GM12878 (cell line): ENCODE measurements at regions not wholly inside any gene's neighbourhood (a gene's known extent, or its start where the extent isn't known, plus 50 kb on each side); places are given as distances from the start of the nearest gene placed in this dataset.

Experiments
- ATAC-seq: fragments of 200-7000 bp; cut with Tn5 transposase; 3 replicates; pipeline ENCODE4 v1.9.1; 2020; ENCODE audit warnings: mild to moderate bottlenecking, moderate library complexity
- BruUV-seq: library from RNA; stranded (reverse); fragments of 400-500 nt; replicated peaks from 2 replicates; lab custom pipeline; 2021; lab: Mats Ljungman, UMichigan
- CTCF ChIA-PET: fragments of 300-600 bp; sonication (Branson Sonifier 250); formaldehyde crosslinking; extraction: SDS; loops from one replicate; lab custom pipeline; 2021; ENCODE audit warnings: inconsistent platforms; lab: Yijun Ruan, JAX
- POLR2A ChIA-PET: fragments of 350-600 bp; formaldehyde crosslinking; extraction: SDS; loops from one replicate; lab custom pipeline; 2021; ENCODE audit warnings: inconsistent platforms; lab: Charles Lee
- RAD21 ChIA-PET: fragments of 300-600 bp; sonication (Branson Sonifier 250); formaldehyde crosslinking; loops from one replicate; lab custom pipeline; 2023; ENCODE audit warnings: antibody characterized with exemption; ENCODE audit not compliant: unreplicated experiment; lab: Charles Lee
- SMC1A ChIA-PET: fragments of 300-600 bp; sonication (Branson Sonifier 250); formaldehyde crosslinking; loops from one replicate; lab custom pipeline; 2023; ENCODE audit not compliant: unreplicated experiment, uncharacterized antibody; lab: Charles Lee
- DNase-seq: peaks from one replicate; pipeline ENCODE4 v3.0.0-alpha.2; 2011; ENCODE audit warnings: low read depth, low spot score
- FAIRE-seq: peaks from 3 replicates; lab custom pipeline; 2011; peaks lifted over from hg19 to GRCh38; lab: Jason Lieb, UNC
- H2AFZ ChIP-seq: 2 replicates; pipeline ENCODE4 v1.6.0; 2011; ENCODE audit warnings: low read depth, low read length, control low read depth; ENCODE audit not compliant: control insufficient read depth
- H3K27ac ChIP-seq: 2 replicates; pipeline ENCODE4 v1.5.1; 2011; ENCODE audit warnings: control low read depth; ENCODE audit not compliant: control insufficient read depth, insufficient read depth
- H3K27me3 ChIP-seq, 2 experiments: replicated peaks in 1 of 2; 2 replicates each; pipeline versions ENCODE4 v1.6.0 to v1.6.1; 2011; ENCODE audit warnings: low read length in 1 of 2; ENCODE audit not compliant: control insufficient read depth in 2 of 2, insufficient read depth in 2 of 2
- H3K36me3 ChIP-seq, 2 experiments: 2 replicates each; pipeline ENCODE4 v1.5.1; 2011; ENCODE audit warnings: low read length in 1 of 2; ENCODE audit not compliant: control insufficient read depth in 2 of 2, insufficient read depth in 2 of 2
- H3K4me1 ChIP-seq: 2 replicates; pipeline ENCODE4 v1.6.1; 2011; ENCODE audit warnings: mild to moderate bottlenecking, low read length, moderate library complexity, mixed read lengths; ENCODE audit not compliant: control insufficient read depth, insufficient read depth
- H3K4me2 ChIP-seq: 2 replicates; pipeline ENCODE4 v1.6.0; 2011; ENCODE audit warnings: control low read depth; ENCODE audit not compliant: control insufficient read depth, insufficient read depth
- H3K4me3 ChIP-seq: fragments of 200-600 bp; sonication (generic); 2 replicates; pipeline ENCODE4 v1.5.1; 2016
- H3K79me2 ChIP-seq: 2 replicates; pipeline ENCODE4 v1.6.0; 2011; ENCODE audit warnings: low read length; ENCODE audit not compliant: control insufficient read depth, insufficient read depth
- H3K9ac ChIP-seq: 2 replicates; pipeline ENCODE4 v1.8.0; 2011; ENCODE audit warnings: low read length, control low read depth, mixed read lengths; ENCODE audit not compliant: control insufficient read depth, insufficient read depth
- H3K9me3 ChIP-seq: replicated peaks from 3 replicates; pipeline ENCODE4 v1.5.1; 2011; ENCODE audit warnings: mild to moderate bottlenecking, low read length; ENCODE audit not compliant: control insufficient read depth, insufficient read depth
- H4K20me1 ChIP-seq: 2 replicates; pipeline ENCODE4 v1.6.0; 2011; ENCODE audit not compliant: control insufficient read depth, insufficient read depth
- CUX1 ChIP-seq: IDR thresholded peaks from 2 replicates; pipeline ENCODE4 v1.6.1; 2012; ENCODE audit warnings: improper control_type of control experiment, low read depth, low read length; ENCODE audit not compliant: insufficient replicate concordance
- ELK1 ChIP-seq: IDR thresholded peaks from 2 replicates; pipeline ENCODE4 v1.6.1; 2012; ENCODE audit warnings: low read depth, low read length, improper control_type of control experiment
- HDAC2 ChIP-seq: fragments of 200-600 bp; sonication (generic); IDR thresholded peaks from 2 replicates; pipeline ENCODE4 v1.6.1; 2017
- HDGF ChIP-seq: fragments of 450-650 bp; IDR thresholded peaks from 2 replicates; pipeline ENCODE4 v1.6.1; 2016; ENCODE audit warnings: antibody characterized with exemption
- NBN ChIP-seq: fragments of 450-650 bp; IDR thresholded peaks from 2 replicates; pipeline ENCODE4 v1.6.1; 2016
- RAD51 ChIP-seq: fragments of 450-650 bp; IDR thresholded peaks from 2 replicates; pipeline ENCODE4 v1.6.1; 2016; ENCODE audit warnings: moderate library complexity, mild to moderate bottlenecking, inconsistent platforms
- RB1 ChIP-seq: fragments of 450-650 bp; formaldehyde crosslinking; IDR thresholded peaks from 2 replicates; pipeline ENCODE4 v1.6.1; 2017; ENCODE audit warnings: mild to moderate bottlenecking, borderline replicate concordance
- RELA ChIP-seq: fragments of 450-650 bp; IDR thresholded peaks from 2 replicates; pipeline ENCODE4 v1.8.0; 2014; ENCODE audit warnings: borderline replicate concordance; ENCODE audit not compliant: partially characterized antibody
- SREBF2 ChIP-seq: IDR thresholded peaks from 2 replicates; pipeline ENCODE4 v1.6.1; 2012; ENCODE audit warnings: mild to moderate bottlenecking, low read length
- STAT3 ChIP-seq: IDR thresholded peaks from 2 replicates; pipeline ENCODE4 v1.6.1; 2011; ENCODE audit warnings: low read depth, low read length, improper control_type of control experiment
- WRNIP1 ChIP-seq: IDR thresholded peaks from 2 replicates; pipeline ENCODE4 v1.6.1; 2011; ENCODE audit warnings: low read depth, low read length, improper control_type of control experiment, borderline replicate concordance
- ZBED1 ChIP-seq: IDR thresholded peaks from 2 replicates; pipeline ENCODE4 v1.6.1; 2016; ENCODE audit warnings: borderline replicate concordance
- ZNF687 ChIP-seq: fragments of 450-650 bp; IDR thresholded peaks from 2 replicates; pipeline ENCODE4 v1.6.1; 2017; ENCODE audit warnings: mild to moderate bottlenecking, moderate library complexity
- WGBS: methylation state at CpG from one replicate; pipeline ENCODE4 v1.1.6; 2016; ENCODE audit warnings: low lambda C conversion rate; ENCODE audit not compliant: insufficient replicate concordance, insufficient coverage; ENCODE audit errors: missing lambda C conversion rate; 5-methylcytosine and 5-hydroxymethylcytosine counted together
- in situ Hi-C: fragments of 300-500 bp; cut with MboI; formaldehyde crosslinking; loops from 9 replicates; pipeline ENCODE4 v1.14.3; 2018; ENCODE audit warnings: mixed read lengths
- intact Hi-C: fragments of 100-400 bp; cut with micrococcal nuclease; formaldehyde crosslinking; loops from one replicate; pipeline ENCODE4 v1.14.2; 2022; ENCODE audit not compliant: unreplicated experiment
- TF ChIP-seq, protein P1 (sequence below), 3 experiments: IDR thresholded peaks in 2 of 3; conservative IDR thresholded peaks in 1 of 3; 2 replicates each; pipeline ENCODE4 v1.5.1; 2011; ENCODE audit warnings: low read depth in 3 of 3, low read length in 3 of 3, mild to moderate bottlenecking in 3 of 3, control low read depth in 2 of 3, moderate library complexity in 2 of 3, inconsistent platforms in 1 of 3, mixed read lengths in 1 of 3; ENCODE audit not compliant: control insufficient read depth in 2 of 3, insufficient read depth in 1 of 3; ENCODE audit errors: extremely low read depth in 1 of 3

DNA sequence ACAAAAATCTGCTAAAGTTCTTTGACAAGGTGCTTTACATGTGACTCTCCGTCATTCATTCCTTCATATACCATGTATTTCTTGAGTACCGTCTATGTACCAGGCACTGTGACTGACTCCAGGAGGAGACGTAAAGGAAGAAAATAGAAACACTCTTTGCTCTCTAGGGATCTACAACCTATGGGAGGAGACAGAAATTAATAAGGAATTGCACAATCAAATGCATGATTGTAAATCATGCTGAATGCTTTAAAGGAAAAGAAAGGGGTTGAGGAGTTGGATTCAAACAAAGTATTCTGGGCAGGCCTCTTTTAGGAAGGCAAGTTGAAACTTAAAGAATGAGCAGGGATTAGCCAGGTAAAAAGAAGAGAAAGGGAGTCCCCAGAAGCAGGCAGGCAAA lies 239.1 kb upstream of the FGGY start:
- H3K9ac ChIP-seq, result no peak overlapping the region
- BruUV-seq, result no TSS peak
- FAIRE-seq, result no peak
- ATAC-seq, result no peak
- CTCF ChIA-PET, result interaction anchor here (0.9 kb wide), 1 partner anchor 12 kb away, joined by 3 read pairs; no protein-coding TSS in a partner anchor
- no peaks in the 10 kb centered on the region for H3K9me3 ChIP-seq
- 95% methylated on average over 3 of the region's 3 CpGs for WGBS
- SMC1A ChIA-PET, result no interaction called here
- H3K4me3 ChIP-seq, result no peak overlapping the region
- H3K4me1 ChIP-seq, result no peaks in the 10 kb centered on the region
- RAD21 ChIA-PET, result interaction anchor here (1.3 kb wide), 1 partner anchor 215 kb away, joined by 3 read pairs; no protein-coding TSS in a partner anchor
- intact Hi-C loops, result no loop called here
- H3K36me3 ChIP-seq, result no peaks in the 10 kb centered on the region
- POLR2A ChIA-PET, result no interaction called here
- H3K4me2 ChIP-seq, result no peak overlapping the region
- in situ Hi-C loops, result no loop called here
- H3K27ac ChIP-seq, result no peak overlapping the region
- H3K79me2 ChIP-seq, result no peaks in the 10 kb centered on the region
- no peak overlapping the region for H2AFZ ChIP-seq
- no peaks in the 10 kb centered on the region for H4K20me1 ChIP-seq
- no peaks in the 10 kb centered on the region for H3K27me3 ChIP-seq
- no peak for DNase-seq
- TF ChIP-seq SREBF2, result no peak
- no peak for TF ChIP-seq ELK1
- no peak for TF ChIP-seq HDAC2
- TF ChIP-seq, protein P1, sequence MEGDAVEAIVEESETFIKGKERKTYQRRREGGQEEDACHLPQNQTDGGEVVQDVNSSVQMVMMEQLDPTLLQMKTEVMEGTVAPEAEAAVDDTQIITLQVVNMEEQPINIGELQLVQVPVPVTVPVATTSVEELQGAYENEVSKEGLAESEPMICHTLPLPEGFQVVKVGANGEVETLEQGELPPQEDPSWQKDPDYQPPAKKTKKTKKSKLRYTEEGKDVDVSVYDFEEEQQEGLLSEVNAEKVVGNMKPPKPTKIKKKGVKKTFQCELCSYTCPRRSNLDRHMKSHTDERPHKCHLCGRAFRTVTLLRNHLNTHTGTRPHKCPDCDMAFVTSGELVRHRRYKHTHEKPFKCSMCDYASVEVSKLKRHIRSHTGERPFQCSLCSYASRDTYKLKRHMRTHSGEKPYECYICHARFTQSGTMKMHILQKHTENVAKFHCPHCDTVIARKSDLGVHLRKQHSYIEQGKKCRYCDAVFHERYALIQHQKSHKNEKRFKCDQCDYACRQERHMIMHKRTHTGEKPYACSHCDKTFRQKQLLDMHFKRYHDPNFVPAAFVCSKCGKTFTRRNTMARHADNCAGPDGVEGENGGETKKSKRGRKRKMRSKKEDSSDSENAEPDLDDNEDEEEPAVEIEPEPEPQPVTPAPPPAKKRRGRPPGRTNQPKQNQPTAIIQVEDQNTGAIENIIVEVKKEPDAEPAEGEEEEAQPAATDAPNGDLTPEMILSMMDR (IDR thresholded peaks at IDR 0.05 in 2 of 3, conservative IDR thresholded peaks at IDR 0.05 in 1 of 3; ENCODE audit: control insufficient read depth in 2 of 3, extremely low read depth in 1 of 3, insufficient read depth in 1 of 3, low read depth in 3 of 3, low read length in 3 of 3), result no peak
- TF ChIP-seq WRNIP1, result no peak
- no peak for TF ChIP-seq RELA
- TF ChIP-seq NBN, result no peak
- no peak for TF ChIP-seq RAD51
- no peak for TF ChIP-seq STAT3
- no peak for TF ChIP-seq ZNF687
- TF ChIP-seq HDGF, result no peak
- no peak for TF ChIP-seq CUX1
- TF ChIP-seq ZBED1, result no peak
- TF ChIP-seq RB1, result no peak
